Choroid plexus epithelial cell (primary cell): ENCODE measurements at regions not wholly inside any gene's neighbourhood (a gene's known extent, or its start where the extent isn't known, plus 50 kb on each side); places are given as distances from the start of the nearest gene placed in this dataset.
"Not testable (repeated sequence)": the region's sequence is repeated elsewhere in the genome, so short reads cannot be mapped to it uniquely, and the experiment has no call there.

ENCODE experiments used
- DNase-seq: peaks from one replicate; pipeline ENCODE4 v3.0.0-alpha.2; 2010; ENCODE audit warnings: low read depth
- H3K4me3 ChIP-seq: 2 replicates; pipeline ENCODE4 v1.5.1; 2011; ENCODE audit warnings: low read depth, mild to moderate bottlenecking, control low read depth, low read length, moderate library complexity
- TF ChIP-seq, protein P1 (sequence below): conservative IDR thresholded peaks from 2 replicates; pipeline ENCODE4 v1.5.1; 2011; ENCODE audit warnings: low read depth, mild to moderate bottlenecking, control low read depth, inconsistent platforms, low read length, moderate library complexity

DNA sequence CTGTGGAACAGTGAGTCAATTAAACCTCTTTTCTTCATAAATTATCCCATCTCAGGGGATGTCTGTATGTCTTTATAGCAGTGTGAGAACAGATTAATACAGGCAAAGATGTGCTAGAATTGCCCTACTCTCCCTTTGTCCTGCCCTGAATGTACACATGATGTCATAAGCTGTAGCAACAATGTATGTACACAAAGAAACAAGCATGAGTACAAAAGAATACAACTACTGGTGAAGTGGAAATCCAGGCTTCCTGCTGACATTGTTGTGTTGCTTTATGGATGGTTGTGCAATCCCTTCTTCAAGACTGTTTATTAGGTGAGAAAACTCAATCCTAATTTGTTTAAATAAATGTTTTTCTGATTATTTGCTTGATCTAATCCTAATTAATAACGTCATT is 446.6 kb downstream of the DSC3 start:
- H3K4me3 ChIP-seq, result no peak overlapping the region
- TF ChIP-seq, protein P1, sequence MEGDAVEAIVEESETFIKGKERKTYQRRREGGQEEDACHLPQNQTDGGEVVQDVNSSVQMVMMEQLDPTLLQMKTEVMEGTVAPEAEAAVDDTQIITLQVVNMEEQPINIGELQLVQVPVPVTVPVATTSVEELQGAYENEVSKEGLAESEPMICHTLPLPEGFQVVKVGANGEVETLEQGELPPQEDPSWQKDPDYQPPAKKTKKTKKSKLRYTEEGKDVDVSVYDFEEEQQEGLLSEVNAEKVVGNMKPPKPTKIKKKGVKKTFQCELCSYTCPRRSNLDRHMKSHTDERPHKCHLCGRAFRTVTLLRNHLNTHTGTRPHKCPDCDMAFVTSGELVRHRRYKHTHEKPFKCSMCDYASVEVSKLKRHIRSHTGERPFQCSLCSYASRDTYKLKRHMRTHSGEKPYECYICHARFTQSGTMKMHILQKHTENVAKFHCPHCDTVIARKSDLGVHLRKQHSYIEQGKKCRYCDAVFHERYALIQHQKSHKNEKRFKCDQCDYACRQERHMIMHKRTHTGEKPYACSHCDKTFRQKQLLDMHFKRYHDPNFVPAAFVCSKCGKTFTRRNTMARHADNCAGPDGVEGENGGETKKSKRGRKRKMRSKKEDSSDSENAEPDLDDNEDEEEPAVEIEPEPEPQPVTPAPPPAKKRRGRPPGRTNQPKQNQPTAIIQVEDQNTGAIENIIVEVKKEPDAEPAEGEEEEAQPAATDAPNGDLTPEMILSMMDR, result no peak
- no peak for DNase-seq

GRCh38 chr18:30594911-30595310 is 447.6 kb downstream of the DSC3 start:
- DNase-seq, H3K4me3 ChIP-seq: not testable (repeated sequence)

DNA sequence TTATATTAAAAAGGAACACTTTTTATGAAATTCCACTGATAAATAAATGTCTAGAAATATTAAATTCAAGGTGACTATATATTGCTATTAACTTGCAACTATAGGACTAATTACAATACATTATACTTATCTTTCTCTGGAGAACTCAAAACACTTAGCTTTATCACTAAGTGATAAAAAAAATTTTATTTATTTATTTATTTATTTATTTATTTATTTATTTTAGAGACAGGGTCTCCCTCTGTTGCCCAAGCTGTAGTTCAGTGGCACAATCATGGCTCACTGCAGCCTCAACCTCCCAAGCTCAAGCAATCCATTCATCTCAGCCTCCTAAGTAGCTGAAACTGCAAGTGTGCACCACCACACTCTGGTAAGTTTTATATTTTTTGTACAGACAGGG is 451.1 kb downstream of the DSC3 start:
- no peak overlapping the region for H3K4me3 ChIP-seq
- TF ChIP-seq, protein P1, result no peak
- DNase-seq, result no peak

DNA sequence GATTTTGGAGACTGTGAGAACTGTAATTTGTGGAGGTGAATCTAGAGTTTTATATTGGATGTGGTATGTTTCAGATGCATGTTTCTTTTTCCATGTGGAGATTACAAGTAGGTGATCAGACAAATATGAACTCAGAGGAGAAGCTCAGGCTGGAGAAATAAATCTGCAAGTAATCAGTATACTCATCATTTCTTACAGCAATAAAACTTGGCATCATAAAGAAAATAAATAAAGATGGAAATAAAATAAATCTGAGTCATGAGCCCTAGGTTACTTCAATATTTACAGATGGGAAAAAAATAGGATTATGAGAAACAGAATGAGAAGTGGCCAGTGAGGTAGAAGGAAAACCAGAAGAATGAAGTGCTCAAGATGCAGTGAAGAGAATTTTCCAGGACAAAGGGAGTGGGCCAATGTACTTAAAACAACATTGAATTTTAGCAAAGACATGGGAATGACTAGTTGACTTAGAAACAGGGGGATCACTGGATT is 453.8 kb downstream of the DSC3 start:
- DNase-seq, result no peak
- no peak overlapping the region for H3K4me3 ChIP-seq
- TF ChIP-seq, protein P1, result no peak

- no peak overlapping the region for H3K4me3 ChIP-seq
- TF ChIP-seq, protein P1, result no peak
- no peak for DNase-seq
Observed at GRCh38 chr18:30583768-30584167, 458.8 kb downstream of the DSC3 start.

GRCh38 chr18:30582078-30582477 is 460.5 kb downstream of the DSC3 start:
- no peak for DNase-seq
- H3K4me3 ChIP-seq, result no peak overlapping the region
- TF ChIP-seq, protein P1, result no peak

DNA sequence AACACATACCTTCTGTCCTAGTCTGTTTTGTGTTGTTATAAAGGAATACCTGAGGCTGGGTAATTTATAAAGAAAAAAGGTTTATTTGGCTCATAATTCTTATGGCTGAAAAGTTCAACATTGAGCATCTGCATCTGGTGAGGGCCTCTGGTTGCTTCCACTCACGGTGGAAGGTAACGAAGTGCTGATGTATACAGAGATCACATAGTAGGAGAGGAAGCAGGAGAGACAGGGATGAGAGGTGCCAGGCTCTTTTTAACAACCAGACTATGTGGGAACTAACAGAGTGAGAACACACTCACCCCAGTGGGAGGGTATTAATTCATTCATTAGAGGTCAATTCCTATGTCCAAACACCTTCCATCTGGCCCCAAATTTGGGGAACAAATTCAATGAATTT is 463.8 kb downstream of the DSC3 start:
- DNase-seq, result no peak
- TF ChIP-seq, protein P1, result no peak
- H3K4me3 ChIP-seq, result no peak overlapping the region

GRCh38 chr18:30572214-30572613 is 470.3 kb downstream of the DSC3 start:
- TF ChIP-seq, protein P1, result no peak
- DNase-seq, result no peak
- no peak overlapping the region for H3K4me3 ChIP-seq
